HL-60 (cell line): ENCODE measurements at regions not wholly inside any gene's neighbourhood (a gene's known extent, or its start where the extent isn't known, plus 50 kb on each side); places are given as distances from the start of the nearest gene placed in this dataset.

Source experiments
- DNase-seq, 2 experiments: peaks; one replicate each; pipeline ENCODE4 v3.0.0-alpha.2; 2010 to 2020; ENCODE audit warnings: low read depth in 1 of 2, low spot score in 1 of 2
- H3K27ac ChIP-seq: fragments of 250-450 bp; sonication (Bioruptor Pico); replicated peaks from 2 replicates; pipeline ENCODE4 v1.5.1; 2020; ENCODE audit warnings: mild to moderate bottlenecking, moderate library complexity
- H3K27me3 ChIP-seq: fragments of 250-450 bp; sonication (Bioruptor Pico); 2 replicates; pipeline ENCODE4 v1.5.1; 2021; ENCODE audit warnings: mild to moderate bottlenecking, moderate library complexity; ENCODE audit not compliant: insufficient read depth, poor library complexity, severe bottlenecking
- H3K4me3 ChIP-seq: replicated peaks from 2 replicates; pipeline ENCODE4 v1.5.1; 2011; ENCODE audit warnings: mild to moderate bottlenecking, control low read depth, low read length; ENCODE audit not compliant: insufficient read depth
- CTCF ChIP-seq: IDR thresholded peaks from one replicate; pipeline ENCODE4 v1.5.1; 2011; ENCODE audit warnings: low read length, control low read depth, inconsistent platforms; ENCODE audit not compliant: insufficient read depth
- GABPA ChIP-seq: IDR thresholded peaks from 2 replicates; pipeline ENCODE4 v1.6.1; 2012; ENCODE audit warnings: low read depth
- POLR2AphosphoS5 ChIP-seq: IDR thresholded peaks from 2 replicates; pipeline ENCODE4 v1.6.1; 2012; ENCODE audit warnings: low read depth
- REST ChIP-seq: IDR thresholded peaks from 2 replicates; pipeline ENCODE4 v1.6.1; 2012; ENCODE audit warnings: low read depth; ENCODE audit not compliant: insufficient replicate concordance
- SPI1 ChIP-seq: IDR thresholded peaks from 2 replicates; pipeline ENCODE4 v1.6.1; 2012; ENCODE audit warnings: low read depth, mild to moderate bottlenecking, borderline replicate concordance

- no peak for DNase-seq
- TF ChIP-seq GABPA = no peak
- TF ChIP-seq POLR2AphosphoS5 = no peak
- no peak for TF ChIP-seq SPI1
- no peak for TF ChIP-seq REST
- TF ChIP-seq CTCF = no peak
- peaks cover 9% of the 10 kb centered on the region for H3K27me3 ChIP-seq
- H3K4me3 ChIP-seq = no peak overlapping the region
- no peak overlapping the region for H3K27ac ChIP-seq
Measured at GRCh38 chr2:236993286-236993685, 92.4 kb upstream of the COPS8 start.

GRCh38 chr2:236994361-236994760 is 91.3 kb upstream of the COPS8 start:
- Histone ChIP-seq H3K27me3 (peaks cover 11% of the 10 kb centered on the region), H3K27ac (no peak overlapping the region), H3K4me3 (no peak overlapping the region)
- TF ChIP-seq REST = no peak
- TF ChIP-seq SPI1 = no peak
- no peak for TF ChIP-seq POLR2AphosphoS5
- TF ChIP-seq CTCF = no peak
- no peak for TF ChIP-seq GABPA
- DNase-seq = no peak

GRCh38 chr2:236997069-236997715 is 88.5 kb upstream of the COPS8 start:
- TF ChIP-seq REST (no peak), SPI1 (no peak), GABPA (no peak), POLR2AphosphoS5 (no peak), CTCF (no peak)
- DNase-seq = no peak
- Histone ChIP-seq H3K27me3 (peaks cover 5% of the 10 kb centered on the region), H3K27ac (no peak overlapping the region), H3K4me3 (no peak overlapping the region)
